ENCODE measurements at regions not wholly inside any gene's neighbourhood (a gene's known extent, or its start where the extent isn't known, plus 50 kb on each side); places are given as distances from the start of the nearest gene placed in this dataset.

DNA sequence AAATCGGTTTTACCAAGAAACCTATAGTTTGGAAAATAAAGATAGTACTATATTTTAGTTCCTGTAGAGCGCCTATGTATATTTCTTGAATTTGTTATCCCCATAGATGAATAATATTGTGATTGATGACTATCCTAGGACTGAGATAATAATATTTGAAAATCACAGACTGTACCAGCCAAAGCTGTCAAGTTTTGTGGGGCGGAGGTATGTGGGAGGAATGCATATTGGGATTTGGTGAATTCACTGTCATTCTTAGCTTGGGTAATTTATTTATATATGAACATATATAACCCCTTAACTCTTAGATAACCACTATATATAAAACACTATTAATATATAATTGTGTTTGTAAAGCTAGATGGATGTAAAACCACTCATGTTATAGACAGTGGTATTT, 205.5 kb upstream of the ARSJ start:
- no peak for DNase-seq

DNA sequence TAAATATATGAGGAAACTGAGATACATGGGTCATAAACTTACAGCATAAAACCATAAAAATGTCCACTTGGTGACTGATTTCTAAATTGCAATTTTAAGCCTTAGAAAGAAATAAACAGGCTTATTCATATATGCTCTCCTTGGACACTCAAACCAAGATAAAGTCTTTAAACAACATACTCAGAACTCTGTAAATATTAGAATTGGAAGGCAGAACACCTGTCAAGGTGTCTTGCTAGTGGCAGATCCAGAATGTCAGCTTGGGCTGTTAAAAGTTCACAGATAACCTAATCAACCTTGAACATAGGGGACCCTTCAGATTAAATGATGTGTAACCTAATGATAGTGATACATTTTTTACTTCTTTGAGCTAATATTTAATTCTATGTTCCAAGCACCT, 208.1 kb upstream of the ARSJ start:
- DNase-seq, result no peak

GRCh38 chr4:114191496-114191895, 212.0 kb upstream of the ARSJ start:
- no peak for DNase-seq

- DNase-seq, result no peak
These were observed 213.4 kb upstream of the ARSJ start for GRCh38 chr4:114192854-114193253.

DNA sequence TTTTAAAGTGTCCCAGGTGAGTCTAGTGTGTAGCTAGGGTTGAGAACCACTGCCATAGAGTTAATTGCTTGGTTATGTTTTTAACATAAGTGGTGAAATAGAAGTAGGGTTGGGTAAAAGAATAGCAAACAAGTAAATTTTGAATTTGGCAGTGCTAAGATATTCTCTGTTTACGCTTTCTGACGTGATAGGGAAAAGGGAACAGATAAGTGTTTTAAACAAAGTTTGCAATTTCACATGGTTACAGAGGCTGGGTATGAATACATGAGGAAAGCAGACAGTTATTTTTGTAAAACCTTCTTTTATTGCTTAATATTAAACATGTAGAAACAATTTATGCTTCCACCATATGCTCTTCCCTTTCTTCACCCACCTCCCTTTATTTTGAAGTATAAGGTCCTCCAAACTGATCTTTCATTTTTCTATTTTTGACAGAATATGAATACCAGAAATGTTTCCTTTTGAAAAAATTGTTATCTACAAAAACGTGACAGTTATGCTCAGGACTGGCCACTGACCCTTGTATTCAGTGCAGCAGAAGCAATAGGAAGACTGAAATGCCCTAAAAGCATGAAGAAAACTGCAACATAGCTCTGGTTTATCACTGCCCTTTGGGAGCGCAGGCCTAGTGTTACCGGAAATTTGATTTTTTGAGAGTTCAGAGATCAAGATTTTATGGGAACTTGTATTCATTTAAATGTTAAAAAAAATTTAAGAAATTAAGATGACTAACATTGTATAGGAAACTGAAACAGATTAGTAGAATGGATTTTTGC, 214.4 kb upstream of the ARSJ start:
- no peak for DNase-seq

DNA sequence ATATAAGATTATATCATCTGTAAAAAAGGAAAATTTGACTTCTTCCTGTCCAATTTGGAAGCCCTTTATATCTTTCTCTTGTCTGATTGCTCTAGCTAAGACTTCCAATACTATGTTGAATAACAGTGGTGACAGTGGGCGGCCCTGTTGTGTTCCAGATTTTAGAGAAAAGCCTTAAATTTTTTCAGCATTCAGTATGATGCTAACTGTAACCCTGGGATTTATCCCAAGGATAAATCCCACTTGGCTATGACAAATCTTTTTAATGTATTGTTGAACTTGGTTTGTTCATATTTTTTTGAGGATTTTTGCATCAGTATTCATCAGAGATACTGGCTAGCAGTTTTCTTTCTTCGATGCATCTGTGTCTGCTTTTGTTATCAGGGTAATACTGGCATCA, 217.2 kb upstream of the ARSJ start:
- DNase-seq, result no peak

DNA sequence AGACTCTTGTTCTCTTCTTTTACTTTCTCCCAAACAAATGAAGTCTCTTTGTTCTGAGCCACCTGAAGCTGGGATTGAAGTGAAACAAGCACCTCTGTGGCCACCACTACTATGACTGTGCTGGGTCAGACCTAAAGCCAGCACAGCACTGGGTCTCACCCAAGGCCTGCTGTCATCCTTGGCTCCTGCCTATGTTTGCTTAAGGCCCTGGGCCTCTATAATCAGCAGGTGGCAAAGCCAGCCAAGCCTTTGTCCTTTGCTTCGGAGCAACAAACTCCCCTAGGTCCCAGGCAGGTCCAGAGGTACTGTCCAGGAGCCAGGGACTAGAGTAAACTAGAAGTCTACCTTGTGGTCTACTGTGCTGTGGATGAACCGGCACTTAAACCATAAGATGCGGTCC, 220.6 kb upstream of the ARSJ start:
- no peak for DNase-seq

DNA sequence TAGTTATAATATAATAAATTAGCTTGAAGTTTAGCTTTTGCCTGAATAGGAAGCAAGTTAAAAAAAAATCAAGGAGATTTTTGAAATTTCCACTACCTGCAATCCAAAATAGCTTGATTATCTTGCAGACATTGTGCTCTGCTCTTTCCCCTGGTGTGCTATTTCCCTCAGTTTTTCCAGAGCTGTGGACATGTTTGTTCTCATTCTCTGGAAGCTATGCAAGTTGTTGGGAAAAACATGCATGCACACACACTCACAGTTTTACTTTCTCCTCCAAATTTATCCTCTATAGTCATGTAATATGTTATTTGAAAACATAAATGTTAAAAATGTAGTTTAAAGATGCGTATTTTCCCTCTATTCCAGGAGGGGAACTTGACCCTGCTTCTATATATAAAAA, 225.8 kb upstream of the ARSJ start:
- DNase-seq, result no peak

DNA sequence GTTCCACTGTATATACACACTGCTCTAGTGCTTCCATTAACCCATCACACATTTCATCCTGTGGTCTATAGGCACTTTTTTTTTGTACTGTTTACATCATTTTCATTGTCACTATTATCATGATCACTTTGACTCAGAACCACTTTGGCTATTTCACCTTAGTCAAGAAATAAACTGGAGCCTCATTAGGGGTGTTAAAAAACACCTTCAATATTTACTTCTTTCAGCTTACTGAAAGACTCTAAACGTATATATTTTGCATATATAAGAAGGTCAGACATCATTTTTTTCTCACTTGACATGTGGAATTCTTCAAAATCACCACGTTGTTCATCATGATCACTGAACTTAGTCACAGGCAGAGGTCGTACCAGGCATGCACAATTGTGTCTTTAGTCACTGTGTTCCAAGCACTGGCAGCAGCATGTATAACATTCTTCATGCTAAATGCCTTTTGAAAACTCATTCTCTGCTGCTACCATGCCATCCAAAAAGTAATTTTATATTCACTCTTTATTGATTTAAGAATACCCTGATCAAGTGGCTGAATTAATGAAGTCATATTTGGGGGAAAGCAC, 229.2 kb upstream of the ARSJ start:
- DNase-seq, result no peak

- no peak for DNase-seq
These were observed 230.1 kb upstream of the ARSJ start for GRCh38 chr4:114209584-114209983.

DNA sequence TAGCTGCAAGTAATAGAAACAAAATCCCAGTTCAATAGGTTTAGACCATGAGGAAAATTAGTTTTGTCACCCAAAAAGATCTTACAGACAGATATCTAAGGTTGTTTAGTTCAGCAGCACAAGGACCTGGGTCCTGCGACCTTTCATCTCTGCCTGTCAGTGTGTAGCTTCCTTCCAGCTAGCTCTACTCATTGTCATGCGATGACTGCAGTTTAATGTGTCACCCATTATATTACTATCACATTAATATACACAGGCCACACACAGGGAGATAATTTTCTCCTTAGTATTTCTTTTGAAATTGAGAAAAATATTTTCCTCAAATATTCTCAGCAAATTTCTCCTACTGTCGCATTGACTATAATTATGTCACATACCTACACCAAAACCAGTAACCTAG, 232.1 kb upstream of the ARSJ start:
- no peak for DNase-seq

GRCh38 chr4:114217150-114217817, 237.8 kb upstream of the ARSJ start:
- DNase-seq, result no peak

- no peak for DNase-seq
These were observed 244.1 kb upstream of the ARSJ start for GRCh38 chr4:114223580-114223979.

- DNase-seq, result no peak
These were observed 246.0 kb upstream of the ARSJ start for GRCh38 chr4:114225436-114225835.

DNA sequence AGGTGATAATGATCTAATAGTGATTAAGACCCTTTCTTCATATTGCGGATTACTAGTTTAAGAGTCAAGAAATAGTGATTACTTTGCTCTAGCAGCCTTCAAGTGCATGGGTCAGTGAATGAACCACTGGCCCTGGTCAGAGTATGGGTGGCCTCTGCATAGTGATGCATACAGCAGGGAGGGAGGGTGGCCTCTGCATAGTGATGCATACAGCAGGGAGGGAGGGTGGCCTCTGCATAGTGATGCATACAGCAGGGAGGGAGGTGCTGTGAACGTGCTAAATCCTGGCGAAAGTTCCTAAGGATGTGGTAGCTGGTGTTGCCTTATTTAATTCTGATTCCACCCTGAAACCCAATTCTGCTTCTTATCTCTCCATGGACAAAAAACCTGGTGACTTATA, 246.7 kb upstream of the ARSJ start:
- no peak for DNase-seq

DNA sequence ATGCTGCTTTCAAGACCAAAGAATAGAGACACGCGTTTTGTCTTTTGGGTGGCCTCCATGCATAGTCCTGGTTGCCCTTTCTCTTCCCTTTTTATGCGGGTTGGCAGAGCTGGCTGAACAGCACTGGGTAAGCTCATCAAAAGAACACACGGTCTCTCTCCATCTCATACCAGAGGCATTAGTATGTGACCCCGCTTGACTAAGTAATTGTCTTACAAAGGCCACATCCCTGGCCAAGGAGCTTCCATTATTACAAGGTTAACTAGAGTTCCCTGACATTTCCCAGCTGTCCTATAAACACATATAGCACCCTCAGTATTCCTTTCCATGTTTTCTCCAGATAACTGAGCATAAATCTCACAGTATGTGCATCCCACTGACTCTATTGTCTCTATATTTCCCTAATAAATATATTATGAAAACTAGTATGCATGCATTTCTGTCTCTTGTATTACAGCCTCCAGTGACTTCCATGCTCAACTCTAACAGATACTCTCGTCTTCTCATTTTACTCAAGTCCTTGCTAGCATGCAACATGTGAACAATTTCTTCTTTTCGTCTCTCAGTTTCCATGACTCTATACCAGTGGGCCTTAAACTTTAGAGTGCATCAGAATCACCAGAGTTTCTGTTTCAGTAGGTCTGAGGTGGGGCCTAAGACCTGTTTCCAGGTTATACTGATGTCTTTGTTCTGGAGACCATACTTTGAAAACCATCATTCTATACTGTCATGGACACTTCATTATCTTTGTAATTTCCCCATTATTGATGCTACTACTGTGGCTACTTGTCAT, 247.7 kb upstream of the ARSJ start:
- peak; percentile 5 for DNase-seq

DNA sequence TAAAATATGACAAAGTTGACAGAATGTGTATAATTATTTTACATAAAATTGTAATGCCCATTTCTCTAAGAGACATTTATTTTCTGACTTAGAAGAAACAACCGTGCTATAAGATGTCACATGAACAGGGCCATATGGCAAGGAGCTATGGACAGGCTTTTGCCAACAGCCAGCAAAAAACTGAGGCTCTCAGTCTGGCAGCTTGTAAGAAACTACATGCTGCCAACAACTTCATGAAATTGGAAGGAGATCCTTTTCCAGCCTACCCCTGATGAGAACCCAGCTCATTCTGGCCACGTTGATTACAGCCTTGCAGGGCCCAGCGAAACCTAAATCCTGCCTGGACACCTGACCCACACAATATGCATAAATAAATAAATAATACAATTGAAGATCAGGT, 250.3 kb upstream of the ARSJ start:
- DNase-seq, result no peak

DNA sequence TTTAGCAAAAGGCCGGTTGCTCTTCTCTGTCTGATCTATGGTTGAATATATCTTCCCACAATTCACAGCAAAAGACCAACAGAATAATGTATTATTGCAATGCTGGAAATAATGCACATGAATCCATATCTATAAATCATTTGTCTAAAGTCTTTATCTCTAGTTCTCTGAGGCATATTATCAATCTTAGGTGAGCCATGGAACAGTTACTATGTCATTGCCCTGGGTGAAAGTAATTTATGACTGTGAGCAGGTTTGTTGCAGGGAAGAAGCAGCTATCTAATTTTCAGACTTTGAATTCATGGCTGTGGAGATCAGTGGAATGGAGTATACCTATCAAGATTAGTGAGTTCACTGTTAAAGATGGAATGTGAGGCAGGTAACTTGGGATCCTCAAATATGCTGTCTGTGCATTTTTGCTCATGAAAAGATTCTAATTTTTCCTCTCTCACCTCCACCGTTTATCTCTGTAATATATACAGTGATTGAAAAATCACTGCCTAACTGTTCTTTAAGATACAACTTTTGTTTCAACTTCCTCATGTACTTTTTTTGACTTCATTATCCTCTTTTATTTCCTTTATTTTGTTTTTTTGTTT, 256.8 kb upstream of the ARSJ start:
- no peak for DNase-seq

DNA sequence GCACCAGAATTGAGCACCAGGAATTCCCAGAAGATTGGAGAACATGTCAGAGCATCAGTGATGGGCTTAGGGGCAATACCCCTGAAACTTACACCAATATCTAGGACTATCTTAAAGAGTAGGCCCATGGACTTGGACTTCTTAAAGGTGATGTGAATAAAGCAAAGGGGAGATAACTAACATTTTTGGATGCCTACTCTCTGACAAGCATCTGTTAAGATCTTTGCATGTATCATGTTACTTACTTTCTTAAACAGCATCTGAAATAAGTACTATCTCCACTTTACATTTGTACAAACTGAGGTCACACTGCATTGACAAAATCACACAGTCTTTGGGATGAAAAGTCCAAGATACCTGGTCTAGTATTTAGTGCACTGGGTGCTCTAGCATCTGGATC, 258.6 kb upstream of the ARSJ start:
- DNase-seq, result no peak

- no peak for DNase-seq
These were observed 270.1 kb upstream of the ARSJ start for GRCh38 chr4:114249561-114249960.

GRCh38 chr4:114249976-114250375, 270.5 kb upstream of the ARSJ start:
- no peak for DNase-seq

GRCh38 chr4:114250439-114250891, 271.0 kb upstream of the ARSJ start:
- no peak for DNase-seq

GRCh38 chr4:114251020-114251419, 271.6 kb upstream of the ARSJ start:
- DNase-seq, result no peak
